OCI-LY3 (cell line): ENCODE measurements at regions not wholly inside any gene's neighbourhood (a gene's known extent, or its start where the extent isn't known, plus 50 kb on each side); places are given as distances from the start of the nearest gene placed in this dataset.
"Not testable (repeated sequence)": the region's sequence is repeated elsewhere in the genome, so short reads cannot be mapped to it uniquely, and the experiment has no call there.

ENCODE experiments used
- CTCF ChIP-seq: fragments of 200-600, 300-600 bp; sonication (generic); IDR thresholded peaks from 2 replicates; pipeline ENCODE4 v1.5.1; 2014; ENCODE audit warnings: antibody characterized with exemption, low read length, low read depth
- EZH2phosphoT487 ChIP-seq: fragments of 200-600 bp; shearing (Covaris generic); IDR thresholded peaks from 2 replicates; pipeline ENCODE4 v1.6.1; 2018; ENCODE audit warnings: antibody characterized with exemption, mixed run types, low read depth

GRCh38 chr19:13672480-13673175 is 91.7 kb upstream of the MRI1 start:
- TF ChIP-seq CTCF, EZH2phosphoT487: not testable (repeated sequence)
